C4-2B (cell line): ENCODE measurements at regions not wholly inside any gene's neighbourhood (a gene's known extent, or its start where the extent isn't known, plus 50 kb on each side); places are given as distances from the start of the nearest gene placed in this dataset.

Experiments
- CTCF ChIP-seq: fragments of 450-650 bp; conservative IDR thresholded peaks from 2 replicates; pipeline ENCODE4 v1.5.1; 2017; ENCODE audit warnings: mild to moderate bottlenecking
- ZFX ChIP-seq: fragments of 450-650 bp; IDR thresholded peaks from 2 replicates; pipeline ENCODE4 v1.6.1; 2017

GRCh38 chr5:175096469-175097165 lies 347.4 kb downstream of the DRD1 start:
- TF ChIP-seq CTCF = no peak
- no peak for TF ChIP-seq ZFX
